NCI-H128 (cell line): ENCODE measurements at regions not wholly inside any gene's neighbourhood (a gene's known extent, or its start where the extent isn't known, plus 50 kb on each side); places are given as distances from the start of the nearest gene placed in this dataset.
"Not testable (repeated sequence)": the region's sequence is repeated elsewhere in the genome, so short reads cannot be mapped to it uniquely, and the experiment has no call there.

Experiments
- DNase-seq: peaks from one replicate; lab custom pipeline; 2025; ENCODE audit not compliant: unreplicated experiment; lab: John Stamatoyannopoulos, UW

- no peak for DNase-seq
These were observed 315.8 kb upstream of the TPK1 start for GRCh38 chr7:145151676-145152075.

GRCh38 chr7:145147865-145148264 lies 312.0 kb upstream of the TPK1 start:
- DNase-seq, result no peak

- no peak for DNase-seq
These were observed 307.8 kb upstream of the TPK1 start for GRCh38 chr7:145143685-145144084.

GRCh38 chr7:145134377-145134776 lies 298.5 kb upstream of the TPK1 start:
- no peak for DNase-seq

GRCh38 chr7:145123502-145123901 lies 287.6 kb upstream of the TPK1 start:
- DNase-seq, result no peak

- peak; percentile 56 for DNase-seq
These were observed 270.1 kb upstream of the TPK1 start for GRCh38 chr7:145106001-145106400.

- peak; percentile 56 for DNase-seq
These were observed 269.7 kb upstream of the TPK1 start for GRCh38 chr7:145105561-145105960.

- DNase-seq, result no peak
These were observed 268.5 kb upstream of the TPK1 start for GRCh38 chr7:145104400-145104799.

GRCh38 chr7:145102199-145102598 lies 266.3 kb upstream of the TPK1 start:
- not testable (repeated sequence) for DNase-seq

GRCh38 chr7:145092766-145093165 lies 256.9 kb upstream of the TPK1 start:
- DNase-seq, result no peak

- DNase-seq, result no peak
These were observed 252.4 kb upstream of the TPK1 start for GRCh38 chr7:145088111-145088745.

GRCh38 chr7:145082366-145083161 lies 246.7 kb upstream of the TPK1 start:
- no peak for DNase-seq

- DNase-seq, result no peak
These were observed 229.6 kb upstream of the TPK1 start for GRCh38 chr7:145065473-145065872.

- no peak for DNase-seq
These were observed 228.3 kb upstream of the TPK1 start for GRCh38 chr7:145064114-145064513.

- no peak for DNase-seq
These were observed 217.9 kb upstream of the TPK1 start for GRCh38 chr7:145053781-145054180.

- no peak for DNase-seq
These were observed 214.6 kb upstream of the TPK1 start for GRCh38 chr7:145050415-145050814.

GRCh38 chr7:145036604-145037405 lies 201.0 kb upstream of the TPK1 start:
- peak; percentile 29 for DNase-seq

- no peak for DNase-seq
These were observed 195.3 kb upstream of the TPK1 start for GRCh38 chr7:145031162-145031561.

- no peak for DNase-seq
These were observed 194.9 kb upstream of the TPK1 start for GRCh38 chr7:145030754-145031153.

GRCh38 chr7:145020454-145020853 lies 184.6 kb upstream of the TPK1 start:
- no peak for DNase-seq

- no peak for DNase-seq
These were observed 180.2 kb upstream of the TPK1 start for GRCh38 chr7:145016068-145016467.

- DNase-seq, result no peak
These were observed 174.0 kb upstream of the TPK1 start for GRCh38 chr7:145009876-145010275.
